HG03460 (cell line): ENCODE measurements at regions not wholly inside any gene's neighbourhood (a gene's known extent, or its start where the extent isn't known, plus 50 kb on each side); places are given as distances from the start of the nearest gene placed in this dataset.

Source experiments
- ATAC-seq: cut with Tn5 transposase; IDR thresholded peaks from one replicate; pipeline ENCODE4 v1.9.1; 2021; ENCODE audit not compliant: unreplicated experiment

DNA sequence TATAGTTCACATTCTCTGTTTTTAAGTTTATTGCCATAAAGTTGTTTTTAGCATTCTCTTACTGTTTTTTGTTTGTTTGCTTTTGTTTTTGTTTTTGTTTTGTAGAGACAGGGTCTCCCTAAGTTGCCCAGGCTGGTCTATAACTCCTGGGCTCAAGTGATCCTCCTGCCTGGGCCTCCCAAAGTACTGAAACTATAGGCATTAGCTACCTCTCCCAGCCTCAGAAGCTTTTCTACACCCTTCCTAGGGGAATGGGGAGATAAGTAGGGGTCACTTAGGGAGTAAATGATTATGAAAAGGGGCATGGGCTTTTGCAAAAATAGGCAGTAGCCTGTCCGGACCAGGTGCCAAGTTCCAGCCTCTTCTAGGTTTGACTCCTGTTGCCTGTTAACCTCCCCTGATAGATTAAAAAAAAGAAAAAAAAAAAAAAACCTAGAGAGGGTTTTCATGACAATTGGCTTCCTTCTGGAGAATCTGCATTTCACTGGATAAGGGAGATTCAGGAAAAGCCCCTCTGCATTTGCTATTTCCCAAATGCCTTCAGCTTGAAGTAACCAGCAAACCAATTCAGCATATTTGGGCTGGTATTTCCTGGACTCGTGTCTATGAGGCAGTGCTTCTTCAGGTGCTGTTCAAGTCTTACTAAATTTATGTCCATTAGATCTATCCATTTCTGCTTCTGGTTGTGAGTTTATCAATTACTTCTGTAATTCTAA, 216.8 kb downstream of the TM9SF2 start:
- ATAC-seq, result no peak

DNA sequence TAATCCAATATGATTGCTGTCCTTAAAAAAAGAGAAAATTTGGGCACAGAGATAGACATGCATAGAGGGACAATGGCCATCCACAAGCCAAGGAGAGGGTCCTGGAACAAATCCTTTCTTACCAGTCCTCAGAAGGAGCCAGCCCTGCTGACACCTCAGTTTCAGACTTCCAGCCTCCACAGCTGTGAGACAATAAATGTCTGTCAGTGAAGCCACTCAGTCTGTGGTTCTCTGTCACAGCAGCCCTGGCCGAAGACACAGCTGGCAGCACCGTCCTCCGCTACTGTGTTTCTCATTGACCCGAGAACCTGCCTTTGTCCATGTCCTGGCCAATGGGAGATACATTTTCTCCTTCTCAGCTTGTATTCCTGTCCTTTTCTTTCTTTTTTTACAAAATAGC, 207.9 kb downstream of the TM9SF2 start:
- no peak for ATAC-seq

DNA sequence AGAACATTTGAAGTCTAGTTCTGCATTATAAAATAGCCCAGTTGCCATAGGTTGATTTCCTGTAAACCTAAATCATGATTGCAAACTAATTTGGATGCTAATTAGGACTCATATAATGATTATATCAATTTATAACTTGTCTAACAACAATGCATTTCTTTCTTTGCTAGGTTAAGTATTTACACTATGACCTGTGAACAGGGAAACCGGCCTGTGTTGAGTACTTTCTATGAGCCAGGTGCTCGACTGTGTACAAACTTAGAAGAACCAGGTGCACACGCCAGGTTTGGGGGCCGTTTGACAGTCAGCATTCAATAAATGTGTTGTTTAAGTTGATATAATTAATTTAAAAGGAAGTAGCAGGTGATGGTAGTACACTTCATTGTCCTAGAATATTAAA, 203.1 kb downstream of the TM9SF2 start:
- no peak for ATAC-seq

DNA sequence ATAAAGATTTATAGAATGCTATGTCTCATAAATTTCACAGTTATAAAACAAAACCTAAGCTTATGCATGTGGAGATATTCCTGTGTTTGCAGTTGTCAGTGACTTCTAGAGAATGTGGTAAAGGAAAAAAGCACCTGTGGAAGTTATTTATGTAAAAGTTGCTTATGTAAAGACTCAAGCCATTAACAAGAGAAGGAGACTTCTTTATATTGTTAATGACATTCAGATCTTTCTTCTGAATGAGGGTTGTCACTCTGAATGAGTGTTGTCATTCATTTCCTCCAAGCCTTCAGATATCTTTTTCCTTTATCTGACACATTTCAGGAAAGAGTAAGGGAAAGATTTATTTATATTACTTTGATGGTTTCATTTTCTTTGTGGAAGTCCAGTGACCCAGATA, 202.6 kb downstream of the TM9SF2 start:
- ATAC-seq, result no peak

DNA sequence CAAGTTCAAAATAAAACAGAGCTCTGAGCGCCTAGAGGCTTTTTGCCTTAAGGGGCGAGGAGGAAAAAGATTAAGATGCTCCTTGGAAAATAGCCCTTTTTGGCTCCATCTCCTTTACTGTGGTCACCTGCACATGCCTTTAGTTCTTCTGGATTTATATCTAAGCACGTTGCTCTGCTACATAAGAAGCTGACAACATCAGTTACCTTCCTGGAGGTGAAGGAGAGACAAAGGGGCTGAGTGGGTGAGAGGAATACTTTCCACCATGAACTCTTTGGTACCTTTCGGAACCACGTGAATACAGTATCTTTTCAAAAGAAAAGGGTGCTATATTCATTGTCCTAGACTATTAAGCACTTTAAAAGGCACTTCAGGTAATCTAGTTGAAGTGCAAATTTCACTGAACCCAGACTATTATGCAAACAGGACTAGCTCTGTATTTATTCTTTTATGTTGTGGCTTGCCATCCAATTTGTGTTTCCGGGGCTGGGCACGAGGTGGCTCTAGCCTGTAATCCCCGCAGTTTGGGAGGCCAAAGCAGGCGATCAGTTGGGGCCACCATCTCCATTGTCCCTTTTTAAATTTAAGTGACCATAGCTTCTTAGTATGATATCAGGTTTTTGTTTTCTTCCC, 201.5 kb downstream of the TM9SF2 start:
- no peak for ATAC-seq

DNA sequence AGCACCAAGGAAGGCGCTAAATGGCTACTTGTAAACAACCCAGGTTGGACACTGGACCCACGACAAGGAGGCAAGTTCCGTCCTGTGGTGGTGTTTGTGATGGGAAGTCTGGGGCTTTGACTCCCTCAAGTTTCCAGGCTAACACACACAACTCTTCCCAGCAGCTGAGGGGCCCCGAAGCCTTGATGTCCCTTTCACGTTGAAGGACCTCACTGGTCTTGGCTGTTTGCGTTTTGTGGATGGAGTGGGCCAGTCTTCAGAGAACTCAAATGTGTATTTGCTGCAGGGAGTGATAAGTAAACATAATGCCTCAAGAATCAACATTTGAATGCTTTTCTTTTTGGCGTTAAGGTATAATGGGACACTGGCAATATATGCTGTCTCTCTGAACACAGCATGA, 199.2 kb downstream of the TM9SF2 start:
- no peak for ATAC-seq

DNA sequence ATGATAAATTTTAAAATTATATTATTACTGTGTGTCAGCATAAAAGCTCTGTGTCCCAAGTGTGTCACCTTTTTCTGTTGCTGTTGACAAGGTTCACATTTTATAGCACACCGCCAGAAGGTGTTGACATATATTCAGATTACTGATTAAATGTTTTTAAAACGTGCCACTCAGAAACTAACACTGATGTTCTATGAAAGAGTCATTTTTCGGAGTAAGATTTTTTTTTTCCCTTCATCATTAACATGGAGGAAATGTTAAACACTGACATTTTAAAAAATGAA, 197.5 kb downstream of the TM9SF2 start:
- ATAC-seq, result no peak

DNA sequence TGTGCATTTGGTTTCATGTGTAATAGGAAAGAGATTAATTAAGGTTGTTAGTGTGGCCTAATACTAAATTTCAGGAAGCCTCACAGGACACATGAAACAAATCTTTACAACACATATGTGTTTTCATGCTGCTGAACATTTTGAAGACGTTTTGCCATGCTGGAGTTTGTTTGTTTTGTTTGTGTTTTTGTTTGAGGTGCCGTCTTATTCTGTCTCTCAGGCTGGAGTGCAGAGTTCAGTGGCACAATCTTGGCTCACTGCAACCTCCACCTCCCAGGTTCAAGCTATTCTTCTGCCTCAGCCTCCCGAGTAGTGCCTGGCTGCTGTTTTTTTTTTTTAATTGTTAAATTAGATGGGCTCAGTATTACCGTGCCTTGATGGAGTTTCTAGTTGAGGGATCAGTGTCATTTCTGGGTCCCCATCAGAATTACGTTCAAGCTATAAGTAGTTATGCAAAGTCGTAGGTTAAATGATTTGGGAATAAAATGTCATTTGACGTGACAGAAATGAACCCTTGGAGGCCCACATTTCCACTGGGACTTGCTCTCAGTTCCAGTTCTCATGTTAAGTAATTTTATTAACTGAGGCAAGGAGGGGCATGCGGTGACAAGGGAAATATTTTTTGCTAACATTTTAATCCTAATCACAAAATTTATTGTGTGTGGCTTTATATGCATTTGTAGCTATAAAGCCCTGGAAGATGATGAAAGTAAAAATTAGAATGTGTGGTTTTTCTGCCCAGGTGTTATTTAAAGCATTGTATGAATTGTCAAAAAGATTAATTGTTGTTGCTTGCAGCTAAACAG, 196.9 kb downstream of the TM9SF2 start:
- ATAC-seq, result no peak

DNA sequence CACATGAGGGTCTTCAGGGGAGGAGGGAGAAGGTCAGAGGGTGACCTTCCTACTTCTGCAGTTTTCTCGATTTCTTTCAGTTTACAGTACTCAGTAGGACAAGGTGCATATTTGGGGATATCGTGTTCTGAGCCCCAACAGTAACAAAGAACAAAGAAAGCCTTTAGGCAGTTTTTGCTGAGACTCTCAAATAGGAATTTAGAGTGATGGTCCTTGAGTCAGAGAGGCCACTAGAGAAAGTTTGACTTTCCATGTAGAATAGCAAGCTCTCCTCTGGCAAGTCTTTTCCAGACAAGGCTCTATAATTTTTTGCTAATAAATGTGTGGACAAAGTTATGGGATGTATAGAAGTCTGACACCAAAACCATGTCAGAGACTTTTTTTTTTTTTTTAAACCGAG, 194.6 kb downstream of the TM9SF2 start:
- ATAC-seq, result no peak

DNA sequence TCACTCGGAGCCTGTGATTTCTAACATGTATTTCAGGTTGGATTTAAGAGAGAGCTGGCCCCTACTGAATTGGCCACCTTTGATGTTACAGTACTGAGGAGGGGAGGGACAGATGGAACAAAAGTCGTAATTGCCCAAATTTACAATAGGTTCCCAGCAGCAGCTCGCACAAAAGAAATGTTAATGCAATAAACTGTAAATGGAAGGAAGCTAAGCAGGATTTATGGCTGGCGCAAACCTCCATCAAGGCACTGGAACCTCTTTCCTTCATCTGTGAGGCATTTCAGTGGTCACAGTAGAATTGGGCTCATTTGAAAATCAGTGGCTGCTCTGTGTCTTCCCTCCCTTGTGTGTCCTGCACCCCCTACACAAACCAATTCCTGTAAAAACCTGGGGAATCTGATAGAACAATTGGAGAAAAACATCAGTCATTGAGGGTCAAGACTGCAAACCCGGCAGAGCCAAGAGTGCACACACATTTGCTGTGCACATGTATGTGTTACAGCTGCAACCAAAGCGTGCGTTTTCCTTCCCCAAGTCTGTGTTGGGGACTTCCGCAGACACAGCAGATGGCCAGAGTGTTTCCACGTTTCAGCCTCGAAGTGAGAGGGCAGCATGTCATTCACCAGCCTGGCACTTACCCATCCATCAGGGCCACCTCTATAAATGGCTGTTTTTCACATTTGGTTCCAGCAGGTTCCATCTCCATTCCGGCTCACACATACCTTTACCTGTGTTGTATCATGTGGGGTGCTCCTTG, 192.8 kb downstream of the TM9SF2 start:
- no peak for ATAC-seq

DNA sequence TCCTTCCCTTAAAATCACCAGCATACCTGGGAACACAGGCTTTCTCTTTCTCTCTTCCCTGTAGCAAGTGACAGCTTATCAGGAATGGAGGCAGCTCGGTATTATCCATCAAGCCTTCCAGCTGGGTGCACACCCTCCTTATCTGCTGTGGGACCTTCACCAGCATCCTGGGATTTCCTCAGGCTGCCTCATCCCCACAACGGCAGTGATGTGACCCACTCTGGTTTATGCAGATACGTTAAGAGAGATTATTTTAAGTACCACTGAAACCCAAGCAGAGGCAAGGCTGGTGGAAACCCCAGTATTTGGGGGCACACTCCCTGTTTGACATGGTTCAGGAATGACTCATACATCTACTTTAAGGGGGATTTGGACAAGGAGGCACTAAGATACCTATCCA, 192.1 kb downstream of the TM9SF2 start:
- no peak for ATAC-seq

DNA sequence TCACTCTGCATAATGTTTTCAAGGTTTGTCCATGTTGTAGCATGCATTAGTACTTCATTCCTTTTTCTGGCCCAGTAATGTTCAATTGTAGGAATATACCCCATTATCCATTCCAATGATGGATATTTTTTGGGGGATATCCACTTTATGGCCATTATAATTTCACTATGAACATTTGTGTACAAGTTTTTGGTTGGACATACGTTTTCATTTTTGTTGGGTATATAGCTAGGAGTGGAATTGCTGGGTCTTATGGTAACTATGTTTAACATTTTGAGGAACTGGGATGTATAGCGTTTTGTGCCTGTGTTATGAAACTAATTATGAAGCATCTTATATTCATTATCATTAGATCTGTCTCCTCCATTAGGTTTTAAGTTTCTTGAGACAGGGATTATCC, 191.6 kb downstream of the TM9SF2 start:
- no peak for ATAC-seq

DNA sequence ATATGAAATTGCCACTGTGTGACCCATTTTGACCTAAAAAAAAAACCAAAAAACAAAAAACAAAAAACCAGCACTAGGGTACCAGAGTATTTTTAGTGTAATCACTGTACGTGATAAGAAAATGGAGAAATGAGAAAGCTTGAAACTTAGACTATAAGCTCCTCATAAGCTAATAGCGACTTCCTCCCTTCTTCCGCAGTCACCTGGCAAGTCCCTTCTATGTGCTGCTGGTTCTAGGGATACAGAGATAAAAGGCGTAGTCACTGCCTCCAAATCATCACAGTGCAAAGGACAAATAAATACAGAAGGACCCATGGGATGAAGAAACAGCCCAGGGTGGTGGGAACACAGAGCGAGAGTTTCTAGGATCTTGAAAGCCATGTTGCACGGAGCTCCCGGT, 190.3 kb downstream of the TM9SF2 start:
- ATAC-seq, result no peak

DNA sequence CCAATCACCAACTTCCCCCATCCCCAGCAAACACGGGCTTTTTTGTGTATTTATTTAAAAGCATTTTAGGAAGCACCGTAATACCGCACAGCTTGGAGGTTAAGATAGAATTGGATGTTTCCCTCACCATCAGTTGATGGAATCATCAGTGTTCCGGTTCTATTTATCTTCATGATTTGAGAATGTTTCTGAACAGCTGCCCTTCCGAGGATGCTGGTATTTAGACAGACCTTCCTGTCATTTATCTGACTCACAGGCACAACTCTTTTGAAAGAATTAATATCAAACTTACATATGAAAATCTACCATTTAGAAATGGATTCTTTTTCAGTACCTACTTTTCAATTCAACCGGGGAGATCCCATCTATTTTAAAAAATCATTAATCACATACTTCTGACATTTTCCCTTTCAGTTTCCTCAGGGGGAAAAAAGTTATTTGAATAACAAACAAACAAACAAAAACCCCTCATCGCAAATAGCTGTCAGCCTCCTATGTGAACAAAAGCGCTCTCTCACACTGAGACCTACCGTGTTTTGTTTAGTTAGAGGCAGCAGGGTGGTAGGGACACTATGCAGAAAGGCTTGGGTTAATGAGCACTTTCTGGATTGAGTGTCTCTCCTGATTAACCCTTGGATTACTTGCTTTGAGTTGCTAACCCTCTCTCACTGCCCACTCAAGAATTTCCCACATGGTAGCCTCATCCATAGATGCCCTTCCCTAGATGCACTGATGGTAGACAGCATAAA, 189.3 kb downstream of the TM9SF2 start:
- no peak for ATAC-seq

DNA sequence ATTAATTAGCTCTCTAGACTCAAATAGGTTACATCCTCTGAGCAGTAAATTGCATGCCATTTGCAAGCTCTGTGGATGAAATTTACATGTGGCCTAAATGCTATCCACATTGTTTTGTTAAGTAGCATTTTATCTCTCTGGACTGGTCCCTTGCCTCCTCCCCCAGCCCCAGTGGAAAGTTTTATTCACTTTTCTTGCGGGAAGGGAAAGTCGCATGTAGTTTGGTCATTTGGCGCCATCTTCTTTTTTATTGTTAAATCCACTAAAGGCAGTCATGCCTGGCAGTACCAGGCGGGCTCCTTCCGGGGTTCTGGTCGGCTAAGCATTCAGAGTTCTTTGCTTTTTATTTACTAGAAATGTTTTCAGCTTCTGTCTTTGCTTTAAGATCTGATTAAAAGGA, 188.7 kb downstream of the TM9SF2 start:
- no peak for ATAC-seq

DNA sequence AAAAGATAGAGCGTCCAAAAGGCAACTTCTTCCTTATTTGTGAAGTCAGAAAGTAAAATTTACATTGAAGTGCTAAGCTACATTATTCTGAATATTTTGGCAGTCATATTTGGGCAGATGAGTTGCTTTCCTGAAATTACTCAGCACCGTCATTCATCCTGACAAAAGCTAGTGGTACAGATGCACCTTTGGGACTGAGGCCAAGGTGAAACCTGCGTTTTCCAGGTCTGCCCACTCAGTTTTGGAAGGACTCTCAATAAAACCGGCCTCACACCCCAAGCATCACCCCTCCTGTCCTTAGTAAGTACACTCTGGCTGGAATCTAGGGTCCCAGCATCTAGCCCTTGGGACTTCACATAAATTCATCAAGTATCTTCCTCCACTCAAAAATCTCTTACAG, 187.5 kb downstream of the TM9SF2 start:
- no peak for ATAC-seq

DNA sequence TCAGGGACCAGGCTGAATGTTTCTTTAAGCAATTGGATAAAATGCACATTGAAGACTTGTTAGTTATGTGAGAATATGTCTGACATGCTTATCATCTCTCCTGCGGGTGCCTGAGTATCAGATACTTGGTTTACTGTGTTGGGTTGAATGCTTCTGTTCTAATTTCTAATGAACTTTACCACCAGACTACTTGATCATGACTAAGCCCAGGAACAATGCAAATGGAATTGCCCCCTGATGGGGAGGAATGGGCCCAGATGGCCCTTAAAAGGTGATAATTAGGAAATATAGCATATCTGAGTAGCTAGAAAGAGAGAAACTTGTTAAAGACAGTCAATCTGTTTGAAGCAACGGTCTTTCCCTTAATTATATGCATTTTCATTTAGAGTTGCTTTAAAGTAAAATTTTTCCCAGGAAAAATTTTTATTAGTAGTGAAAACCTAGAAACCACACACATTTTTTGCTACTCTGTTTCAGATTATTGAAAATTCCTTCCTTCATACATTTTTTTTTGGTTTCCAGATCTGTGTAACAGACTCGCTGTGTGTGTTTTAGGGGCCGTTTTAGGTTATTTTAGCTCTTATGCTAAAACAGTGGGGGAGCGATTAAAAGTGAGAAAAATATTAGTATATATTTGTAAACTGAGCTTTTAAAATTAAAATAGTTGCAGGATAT, 186.6 kb downstream of the TM9SF2 start:
- ATAC-seq, result no peak

DNA sequence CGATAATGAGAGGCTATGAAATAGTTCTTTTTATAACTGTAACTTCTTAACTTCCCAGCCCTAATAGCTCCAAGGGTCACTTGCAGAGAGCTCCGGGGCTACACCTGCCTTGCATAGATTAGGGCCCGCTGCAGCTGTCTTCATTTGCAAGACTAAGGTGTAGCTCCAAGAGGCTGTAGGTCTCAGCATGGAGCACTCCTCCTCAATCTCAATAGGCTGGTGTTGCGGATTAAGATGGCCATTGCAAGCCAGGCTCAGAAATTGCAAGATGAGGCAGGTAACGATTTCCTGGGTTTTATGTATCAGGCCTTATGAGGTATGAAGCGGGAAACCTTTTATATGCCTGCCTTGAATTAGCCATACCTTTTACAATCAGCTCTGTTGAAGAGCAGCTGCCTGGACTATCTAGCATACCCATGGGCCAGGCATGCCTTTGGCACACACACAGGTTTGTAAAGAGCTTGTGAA, 185.7 kb downstream of the TM9SF2 start:
- no peak for ATAC-seq

DNA sequence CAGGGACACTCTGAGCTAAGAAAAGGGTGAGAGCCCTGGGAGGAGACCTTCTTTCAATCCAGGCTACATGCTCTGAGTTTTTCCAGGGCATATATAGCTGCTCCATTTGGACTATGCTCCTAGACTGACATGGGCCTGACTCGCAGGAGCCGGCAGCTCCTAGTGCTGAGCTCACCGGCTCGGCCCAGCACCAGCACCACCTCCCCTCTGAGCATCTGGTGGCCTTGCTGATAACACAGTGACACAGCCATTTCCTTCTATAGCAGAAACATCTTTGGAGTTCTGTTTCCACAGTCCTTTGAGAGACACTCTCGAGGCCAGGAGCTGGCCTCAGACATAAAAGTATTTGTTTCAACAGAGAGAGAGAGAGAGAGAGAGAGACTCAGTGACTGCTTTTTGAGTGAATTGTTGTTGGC, 184.9 kb downstream of the TM9SF2 start:
- ATAC-seq, result no peak

DNA sequence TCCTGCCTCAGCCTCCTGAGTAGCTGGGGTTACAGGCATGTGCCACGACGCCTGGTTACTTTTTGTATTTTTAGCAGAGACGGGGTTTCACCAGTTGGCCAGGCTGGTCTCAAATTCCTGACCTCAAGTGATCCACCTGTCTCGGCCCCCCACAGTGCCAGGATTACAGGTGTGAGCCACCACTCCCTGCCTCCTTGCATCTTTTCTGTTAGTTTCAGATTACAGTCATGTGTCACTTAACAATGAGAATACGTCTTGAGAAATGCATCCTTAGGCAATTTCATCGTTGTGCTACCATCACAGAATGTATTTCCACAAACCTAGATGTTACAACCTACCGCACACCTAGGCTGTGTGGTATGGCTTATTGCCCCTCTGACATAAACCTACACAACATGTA, 180.4 kb downstream of the TM9SF2 start:
- ATAC-seq, result no peak
